GM13976 (cell line): ENCODE measurements at regions not wholly inside any gene's neighbourhood (a gene's known extent, or its start where the extent isn't known, plus 50 kb on each side); places are given as distances from the start of the nearest gene placed in this dataset.

Source experiments
- DNase-seq: peaks from one replicate; pipeline ENCODE4 v3.0.0; 2012; ENCODE audit warnings: low spot score
- CTCF ChIP-seq: IDR thresholded peaks from 2 replicates; pipeline ENCODE4 v1.5.1; 2012; ENCODE audit warnings: borderline replicate concordance, mild to moderate bottlenecking; ENCODE audit not compliant: insufficient read depth; ENCODE audit errors: extremely low read depth, missing control alignments, control extremely low read depth
- in situ Hi-C: fragments of 300-500 bp; cut with MboI; formaldehyde crosslinking; loops from one replicate; pipeline ENCODE4 v1.12.0; 2022; ENCODE audit warnings: low sequenced_read_pairs, mixed read lengths, inconsistent platforms; ENCODE audit not compliant: unreplicated experiment

GRCh38 chr4:81896936-81897335, 425.2 kb upstream of the RASGEF1B start:
- no peak for TF ChIP-seq CTCF
- in situ Hi-C loops = no loop called here
- DNase-seq = no peak

DNA sequence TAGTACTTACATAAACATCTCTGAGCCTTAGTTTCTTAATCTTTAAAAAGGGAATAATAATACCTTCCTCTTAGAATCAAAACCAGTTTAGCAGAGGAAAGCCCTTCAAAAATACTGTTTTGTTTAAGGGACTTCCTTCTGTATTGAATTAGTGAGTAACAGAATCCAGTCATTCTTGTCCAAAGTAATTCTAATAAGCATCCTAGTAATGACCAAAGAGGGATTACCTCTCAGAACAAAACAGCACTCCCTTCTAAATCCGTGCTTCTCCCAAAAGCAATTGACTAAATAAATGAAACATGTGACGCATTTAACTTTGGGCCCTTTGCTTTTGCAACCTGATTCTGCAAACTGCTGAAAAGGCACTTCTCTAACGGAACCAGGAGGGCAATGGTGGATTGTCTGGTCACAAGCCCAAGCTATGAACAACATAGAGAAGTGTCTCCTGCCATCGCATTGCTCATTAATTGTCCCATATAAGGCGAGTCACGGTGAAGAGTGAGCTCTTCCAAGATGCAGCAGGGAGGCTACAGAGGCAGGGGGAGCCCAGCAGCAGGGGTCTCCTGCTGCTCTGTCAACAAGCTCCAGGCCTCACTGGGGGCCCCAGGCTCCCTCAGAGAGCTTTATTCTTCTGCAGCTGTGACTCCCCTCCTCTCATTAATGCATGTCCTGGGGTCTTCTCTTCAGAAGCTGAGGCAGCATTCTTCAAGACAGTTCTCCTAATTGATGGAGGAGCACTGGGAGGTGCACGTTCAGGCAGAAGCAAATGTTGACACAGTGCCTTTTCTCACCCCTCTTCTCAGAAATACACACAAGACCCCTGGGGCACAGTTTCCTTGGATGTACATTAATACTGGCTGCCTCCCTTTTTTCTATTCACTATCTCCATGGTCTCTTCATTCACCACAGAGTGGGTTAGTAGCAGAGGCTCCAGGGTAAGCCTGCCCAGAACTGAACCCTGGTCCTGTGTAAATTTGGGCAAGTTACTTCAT, 419.6 kb upstream of the RASGEF1B start:
- no peak for TF ChIP-seq CTCF
- in situ Hi-C loops = no loop called here

DNA sequence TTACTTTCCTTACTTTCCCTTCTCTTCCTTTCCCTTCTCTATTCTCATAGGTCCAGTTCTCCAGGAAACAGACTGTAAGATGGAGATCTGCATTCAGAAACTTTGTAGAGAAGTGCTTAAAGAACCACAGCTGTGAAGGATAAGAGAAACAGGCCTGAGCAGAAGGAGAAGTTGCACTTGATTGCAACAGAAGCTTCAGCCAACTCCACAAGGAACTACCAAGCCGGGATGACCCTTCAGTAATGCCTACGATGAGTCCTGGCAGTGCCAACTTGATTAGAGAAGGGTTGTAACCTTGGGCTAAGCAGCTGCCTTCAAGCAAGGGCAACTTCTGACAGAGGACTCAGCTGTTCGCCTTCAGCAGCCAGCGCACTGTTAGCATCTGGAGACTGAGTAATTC, 413.3 kb upstream of the RASGEF1B start:
- TF ChIP-seq CTCF = no peak
- in situ Hi-C loops = no loop called here

More for the DNA sequence above, 419.6 kb upstream of the RASGEF1B start:
- DNase-seq = no peak

DNA sequence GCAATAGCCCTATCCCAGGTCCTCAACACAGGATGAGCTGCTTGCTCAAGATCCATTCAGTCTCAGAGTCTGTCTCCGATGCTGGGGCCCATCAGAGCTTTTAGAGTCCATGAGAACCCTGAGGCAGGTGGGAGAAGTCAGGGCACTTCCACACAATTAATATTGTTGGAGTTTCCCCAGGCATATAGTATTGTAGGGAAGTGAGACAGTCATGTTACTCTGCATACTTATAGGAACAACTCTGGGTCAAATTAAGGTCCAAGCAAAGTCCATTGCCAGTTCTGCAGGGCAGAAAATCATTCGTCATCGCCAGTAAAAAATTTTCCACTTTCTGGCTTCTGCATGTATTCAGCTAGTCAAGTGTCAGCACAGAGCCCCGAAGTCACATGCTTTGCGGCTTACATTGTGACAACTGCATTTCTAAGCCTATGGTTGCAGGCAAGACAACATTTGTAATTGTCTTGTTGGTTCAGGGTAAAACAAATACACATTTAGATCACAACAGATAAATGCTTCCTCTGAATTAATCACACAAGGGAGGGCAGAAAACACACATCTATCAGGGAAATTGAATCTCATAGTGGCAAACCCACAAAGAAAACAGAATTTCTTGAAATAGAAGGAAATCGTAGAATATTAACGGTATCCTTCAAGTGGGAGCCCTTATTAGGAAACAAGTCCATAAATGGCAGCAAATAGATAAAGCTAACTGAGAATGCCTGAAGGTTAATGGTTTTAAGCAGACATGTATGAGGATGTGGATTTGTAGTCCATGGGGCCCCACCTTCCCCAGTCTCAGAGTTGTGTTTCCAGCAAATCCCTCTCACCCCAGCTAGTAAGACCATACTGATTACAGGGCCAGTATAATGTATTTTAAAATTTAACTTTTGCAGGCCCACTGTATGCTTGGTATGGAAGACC, 412.1 kb upstream of the RASGEF1B start:
- no peak for TF ChIP-seq CTCF
- DNase-seq = no peak
- in situ Hi-C loops = no loop called here

More for the DNA sequence above, 413.3 kb upstream of the RASGEF1B start:
- no peak for DNase-seq

- in situ Hi-C loops = no loop called here
- no peak for TF ChIP-seq CTCF
- no peak for DNase-seq
Measured at GRCh38 chr4:81883004-81883403, 411.3 kb upstream of the RASGEF1B start.

GRCh38 chr4:81881855-81882621, 410.3 kb upstream of the RASGEF1B start:
- TF ChIP-seq CTCF = no peak
- no peak for DNase-seq
- in situ Hi-C loops = no loop called here
